GM23248 (cell line): ENCODE measurements at regions not wholly inside any gene's neighbourhood (a gene's known extent, or its start where the extent isn't known, plus 50 kb on each side); places are given as distances from the start of the nearest gene placed in this dataset.

Source experiments
- EZH2 ChIP-seq: fragments of 200-600 bp; sonication (generic); IDR thresholded peaks from 2 replicates; pipeline ENCODE4 v1.6.1; 2018; ENCODE audit warnings: antibody characterized with exemption, mild to moderate bottlenecking; ENCODE audit not compliant: insufficient read depth, poor library complexity, severe bottlenecking
- EZH2phosphoT487 ChIP-seq: fragments of 200-600 bp; sonication (generic); IDR thresholded peaks from 2 replicates; pipeline ENCODE4 v1.6.1; 2018; ENCODE audit warnings: antibody characterized with exemption, moderate library complexity, mild to moderate bottlenecking, low read depth; ENCODE audit not compliant: insufficient read depth

DNA sequence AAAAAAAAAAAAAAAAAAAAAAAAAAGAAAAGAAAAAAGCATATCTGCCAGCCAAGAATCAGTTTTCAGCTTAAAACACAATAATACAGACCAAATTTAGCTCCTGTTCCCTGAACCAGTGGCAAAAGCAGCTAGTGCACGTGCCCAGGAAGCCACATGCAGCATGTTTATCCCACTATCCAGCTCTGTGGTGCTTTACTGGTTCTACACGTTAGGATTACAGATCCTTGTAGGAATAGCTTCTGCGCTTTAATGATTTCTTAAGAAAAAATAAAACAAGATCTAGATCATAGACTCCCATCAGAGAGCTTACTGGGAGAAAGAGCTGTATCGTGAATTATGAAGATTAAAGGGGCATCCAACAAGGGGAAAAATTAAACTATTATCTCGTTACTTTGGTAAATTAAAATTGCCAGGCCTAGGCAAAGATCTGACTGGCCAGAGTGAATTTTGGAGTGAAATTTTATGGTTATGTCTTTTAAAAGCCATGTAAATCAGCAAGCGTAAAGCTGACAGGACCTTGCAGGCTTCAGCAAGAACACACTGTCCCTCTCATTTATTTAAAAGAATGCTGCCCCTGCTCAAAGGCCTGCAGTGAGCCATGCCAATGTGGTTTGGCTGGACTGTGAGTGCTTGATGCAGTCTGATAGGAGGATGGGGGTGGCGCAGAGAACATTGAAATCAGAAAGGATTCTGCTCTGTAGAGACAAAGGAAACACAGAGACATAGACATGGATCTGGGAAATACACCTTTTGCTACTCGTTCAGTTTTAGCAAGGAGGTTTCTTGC is 177.3 kb upstream of the PHYHIPL start:
- TF ChIP-seq EZH2phosphoT487 (no peak), EZH2 (no peak)
